ENCODE measurements at regions not wholly inside any gene's neighbourhood (a gene's known extent, or its start where the extent isn't known, plus 50 kb on each side); places are given as distances from the start of the nearest gene placed in this dataset.

DNA sequence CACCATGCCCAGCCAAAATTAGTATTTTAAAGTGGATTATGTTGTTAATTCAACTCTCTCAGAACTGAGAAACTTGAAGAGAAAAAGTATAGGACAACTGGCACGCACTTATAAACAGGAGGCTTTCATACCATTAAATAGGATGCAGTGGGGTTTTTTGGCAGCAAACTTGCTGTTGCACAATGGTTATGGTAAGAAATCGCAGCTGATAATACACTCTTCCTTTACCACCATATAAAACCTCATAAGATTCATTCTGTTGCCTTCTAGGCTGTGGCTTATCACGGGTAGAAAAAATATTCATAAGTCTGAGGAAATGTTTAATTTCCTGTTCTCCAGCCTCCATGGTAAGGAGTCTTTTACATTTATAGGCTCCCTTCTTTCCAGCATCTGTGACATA lies 95.3 kb downstream of the TMCO5A start:
- H3K27ac ChIP-seq: no peak overlapping the region
- TF ChIP-seq EZH2phosphoT487 (IDR thresholded peaks at IDR 0.05; ENCODE audit: low read depth, severe bottlenecking, unreplicated experiment) (no peak), CTCF (IDR thresholded peaks at IDR 0.05; ENCODE audit: poor library complexity) (no peak), EZH2 (IDR thresholded peaks at IDR 0.05; ENCODE audit: borderline replicate concordance) (no peak)
- no peak overlapping the region for H2AFZ ChIP-seq
- no peaks in the 10 kb centered on the region for H3K4me1 ChIP-seq (ENCODE audit: insufficient read depth)
- no peak overlapping the region for H3K4me2 ChIP-seq
- no peak for DNase-seq (ENCODE audit: low spot score)
- no peaks in the 10 kb centered on the region for H3K9me2 ChIP-seq (replicated peaks; ENCODE audit: insufficient read depth)
- H3K27me3 ChIP-seq: no peaks in the 10 kb centered on the region
- H3K79me2 ChIP-seq: no peaks in the 10 kb centered on the region
- no peaks in the 10 kb centered on the region for H4K20me1 ChIP-seq (ENCODE audit: insufficient read depth, poor library complexity, severe bottlenecking)
- H3K4me3 ChIP-seq: no peak overlapping the region
- 82% methylated on average over 3 of the region's 3 CpGs for WGBS (ENCODE audit: low lambda C conversion rate, missing lambda C conversion rate)
- H3K9me3 ChIP-seq (ENCODE audit: low read depth): no peaks in the 10 kb centered on the region
- H3K36me3 ChIP-seq (replicated peaks; ENCODE audit: insufficient read depth, low read depth): no peaks in the 10 kb centered on the region

- Histone ChIP-seq H3K9me3 (ENCODE audit: low read depth) (no peaks in the 10 kb centered on the region), H3K27me3 (no peaks in the 10 kb centered on the region), H3K4me1 (ENCODE audit: insufficient read depth) (no peaks in the 10 kb centered on the region), H3K4me3 (no peak overlapping the region), H4K20me1 (ENCODE audit: insufficient read depth, poor library complexity, severe bottlenecking) (no peaks in the 10 kb centered on the region), H3K9me2 (replicated peaks; ENCODE audit: insufficient read depth) (no peaks in the 10 kb centered on the region), H2AFZ (no peak overlapping the region), H3K4me2 (no peak overlapping the region), H3K79me2 (no peaks in the 10 kb centered on the region), H3K27ac (no peak overlapping the region), H3K36me3 (replicated peaks; ENCODE audit: insufficient read depth, low read depth) (no peaks in the 10 kb centered on the region)
- 89% methylated on average over 4 of the region's 4 CpGs for WGBS (ENCODE audit: low lambda C conversion rate, missing lambda C conversion rate)
- TF ChIP-seq EZH2 (IDR thresholded peaks at IDR 0.05; ENCODE audit: borderline replicate concordance): no peak
- TF ChIP-seq CTCF (IDR thresholded peaks at IDR 0.05; ENCODE audit: poor library complexity): no peak
- TF ChIP-seq EZH2phosphoT487 (IDR thresholded peaks at IDR 0.05; ENCODE audit: low read depth, severe bottlenecking, unreplicated experiment): no peak
- DNase-seq (ENCODE audit: low spot score): no peak
These were observed 96.2 kb downstream of the TMCO5A start for GRCh38 chr15:38030609-38031008.

GRCh38 chr15:38035701-38036100 lies 101.3 kb downstream of the TMCO5A start:
- no peaks in the 10 kb centered on the region for H3K9me2 ChIP-seq (replicated peaks; ENCODE audit: insufficient read depth)
- no peak overlapping the region for H3K4me3 ChIP-seq
- no peak overlapping the region for H3K27ac ChIP-seq
- H3K4me2 ChIP-seq: no peak overlapping the region
- H2AFZ ChIP-seq: no peak overlapping the region
- H4K20me1 ChIP-seq (ENCODE audit: insufficient read depth, poor library complexity, severe bottlenecking): no peaks in the 10 kb centered on the region
- H3K4me1 ChIP-seq (ENCODE audit: insufficient read depth): no peaks in the 10 kb centered on the region
- H3K79me2 ChIP-seq: no peaks in the 10 kb centered on the region
- DNase-seq (ENCODE audit: low spot score): no peak
- H3K9me3 ChIP-seq (ENCODE audit: low read depth): no peaks in the 10 kb centered on the region
- H3K27me3 ChIP-seq: no peaks in the 10 kb centered on the region
- no peaks in the 10 kb centered on the region for H3K36me3 ChIP-seq (replicated peaks; ENCODE audit: insufficient read depth, low read depth)
- 95% methylated on average over 2 of the region's 2 CpGs for WGBS (ENCODE audit: low lambda C conversion rate, missing lambda C conversion rate)
- TF ChIP-seq EZH2phosphoT487 (IDR thresholded peaks at IDR 0.05; ENCODE audit: low read depth, severe bottlenecking, unreplicated experiment): no peak
- no peak for TF ChIP-seq CTCF (IDR thresholded peaks at IDR 0.05; ENCODE audit: poor library complexity)
- no peak for TF ChIP-seq EZH2 (IDR thresholded peaks at IDR 0.05; ENCODE audit: borderline replicate concordance)

GRCh38 chr15:38036790-38037338 lies 102.4 kb downstream of the TMCO5A start:
- no peak overlapping the region for H3K4me3 ChIP-seq
- TF ChIP-seq EZH2 (IDR thresholded peaks at IDR 0.05; ENCODE audit: borderline replicate concordance) (no peak), EZH2phosphoT487 (IDR thresholded peaks at IDR 0.05; ENCODE audit: low read depth, severe bottlenecking, unreplicated experiment) (no peak), CTCF (IDR thresholded peaks at IDR 0.05; ENCODE audit: poor library complexity) (no peak)

More at GRCh38 chr15:38036790-38037338, 102.4 kb downstream of the TMCO5A start:
- Histone ChIP-seq H3K27me3 (no peaks in the 10 kb centered on the region), H4K20me1 (ENCODE audit: insufficient read depth, poor library complexity, severe bottlenecking) (no peaks in the 10 kb centered on the region), H3K9me2 (replicated peaks; ENCODE audit: insufficient read depth) (no peaks in the 10 kb centered on the region), H3K9me3 (ENCODE audit: low read depth) (no peaks in the 10 kb centered on the region), H3K79me2 (no peaks in the 10 kb centered on the region), H3K4me1 (ENCODE audit: insufficient read depth) (no peaks in the 10 kb centered on the region), H2AFZ (no peak overlapping the region), H3K4me2 (no peak overlapping the region), H3K36me3 (replicated peaks; ENCODE audit: insufficient read depth, low read depth) (no peaks in the 10 kb centered on the region), H3K27ac (no peak overlapping the region)
- WGBS (ENCODE audit: low lambda C conversion rate, missing lambda C conversion rate): 80% methylated on average over 3 of the region's 3 CpGs
- DNase-seq (ENCODE audit: low spot score): no peak
